Psoas muscle (tissue), 7 donors: ENCODE measurements at regions not wholly inside any gene's neighbourhood (a gene's known extent, or its start where the extent isn't known, plus 50 kb on each side); places are given as distances from the start of the nearest gene placed in this dataset.

ENCODE experiments used
- ATAC-seq, 4 donors: fragments of 200-7000 bp; cut with Tn5 transposase; one replicate each; pipeline ENCODE4 v1.9.1; 2020; ENCODE audit warnings: moderate library complexity in 3 of 4, mild to moderate bottlenecking in 2 of 4
- DNase-seq, 2 donors: peaks; one replicate each; pipeline ENCODE4 v3.0.0-alpha.2; 2020
- H3K27ac ChIP-seq: fragments of 200-600 bp; one replicate; pipeline ENCODE4 v1.8.0; 2022
- H3K27me3 ChIP-seq, 3 donors: fragments of 200-600 bp in 1 of 3; one replicate each; pipeline versions ENCODE4 v1.6.1 to v1.8.0; 2013 to 2022; ENCODE audit warnings: low read length in 2 of 3, mild to moderate bottlenecking in 2 of 3, moderate library complexity in 1 of 3; ENCODE audit not compliant: insufficient read depth in 3 of 3
- H3K36me3 ChIP-seq, 2 donors: fragments of 200-600 bp in 1 of 2; one replicate each; pipeline versions ENCODE4 v1.6.1 to v1.8.0; 2013 to 2022; ENCODE audit warnings: low read depth in 1 of 2, mild to moderate bottlenecking in 1 of 2, moderate library complexity in 1 of 2; ENCODE audit not compliant: insufficient read depth in 1 of 2
- H3K4me1 ChIP-seq: fragments of 200-600 bp; one replicate; pipeline ENCODE4 v1.8.0; 2022
- H3K4me3 ChIP-seq: fragments of 200-600 bp; one replicate; pipeline ENCODE4 v1.8.0; 2022; ENCODE audit warnings: mild to moderate bottlenecking
- H3K9me3 ChIP-seq: fragments of 200-600 bp; one replicate; pipeline ENCODE4 v1.8.0; 2022
- WGBS, 3 donors: extraction: QIAGEN DNeasy Blood & Tissue Kit; methylation state at CpG; one replicate each; pipeline versions ENCODE4 v1.1.6 to v1.1.7; 2013; 5-methylcytosine and 5-hydroxymethylcytosine counted together
- intact Hi-C, 2 donors: fragments of 100-400 bp; cut with DNase I; formaldehyde crosslinking; loops; one replicate each; pipeline versions ENCODE4 v1.11.0 to v1.14.2; 2022
- TF ChIP-seq, protein P1 (sequence below): fragments of 200-600 bp; IDR thresholded peaks from one replicate; pipeline ENCODE4 v1.8.0; 2022; ENCODE audit warnings: antibody characterized with exemption
- donor health status: healthy with polysubstance abuse.
- donor health status: DM: no; HTN: no; CAD: no; lungs with moderate emphysema.
- donor health status: Bipolar disorder and iron deficiency.
- donor health status: healthy.
- donor health status: DM: yes; HTN: yes; CAD: no.
- donor health status: DM: no; HTN: no; CAD: no.
- donor health status: DM: yes; HTN: yes; CAD: no.

DNA sequence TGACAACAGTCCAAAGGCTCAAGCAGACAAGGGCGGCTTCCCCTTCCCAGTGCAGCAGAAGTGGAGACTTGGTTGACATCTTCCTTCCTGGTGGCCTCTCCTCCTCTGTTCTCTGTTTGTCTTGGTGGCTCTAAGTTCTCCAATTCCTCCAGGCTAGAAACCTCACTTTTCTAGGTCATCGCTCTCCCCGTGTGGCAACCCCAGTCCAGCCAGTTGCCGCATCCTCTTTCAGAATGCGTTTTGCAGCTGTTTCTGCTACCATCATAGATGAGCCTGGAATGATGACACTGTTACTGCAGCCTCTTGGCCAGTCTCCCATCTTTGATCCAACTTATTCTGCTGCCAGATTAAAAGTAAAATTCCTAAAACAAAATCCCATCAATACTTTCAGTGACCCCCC lies 201.5 kb downstream of the TRIM29 start:
- TF ChIP-seq, protein P1, sequence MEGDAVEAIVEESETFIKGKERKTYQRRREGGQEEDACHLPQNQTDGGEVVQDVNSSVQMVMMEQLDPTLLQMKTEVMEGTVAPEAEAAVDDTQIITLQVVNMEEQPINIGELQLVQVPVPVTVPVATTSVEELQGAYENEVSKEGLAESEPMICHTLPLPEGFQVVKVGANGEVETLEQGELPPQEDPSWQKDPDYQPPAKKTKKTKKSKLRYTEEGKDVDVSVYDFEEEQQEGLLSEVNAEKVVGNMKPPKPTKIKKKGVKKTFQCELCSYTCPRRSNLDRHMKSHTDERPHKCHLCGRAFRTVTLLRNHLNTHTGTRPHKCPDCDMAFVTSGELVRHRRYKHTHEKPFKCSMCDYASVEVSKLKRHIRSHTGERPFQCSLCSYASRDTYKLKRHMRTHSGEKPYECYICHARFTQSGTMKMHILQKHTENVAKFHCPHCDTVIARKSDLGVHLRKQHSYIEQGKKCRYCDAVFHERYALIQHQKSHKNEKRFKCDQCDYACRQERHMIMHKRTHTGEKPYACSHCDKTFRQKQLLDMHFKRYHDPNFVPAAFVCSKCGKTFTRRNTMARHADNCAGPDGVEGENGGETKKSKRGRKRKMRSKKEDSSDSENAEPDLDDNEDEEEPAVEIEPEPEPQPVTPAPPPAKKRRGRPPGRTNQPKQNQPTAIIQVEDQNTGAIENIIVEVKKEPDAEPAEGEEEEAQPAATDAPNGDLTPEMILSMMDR, result no peak
- ATAC-seq, result no peak

DNA sequence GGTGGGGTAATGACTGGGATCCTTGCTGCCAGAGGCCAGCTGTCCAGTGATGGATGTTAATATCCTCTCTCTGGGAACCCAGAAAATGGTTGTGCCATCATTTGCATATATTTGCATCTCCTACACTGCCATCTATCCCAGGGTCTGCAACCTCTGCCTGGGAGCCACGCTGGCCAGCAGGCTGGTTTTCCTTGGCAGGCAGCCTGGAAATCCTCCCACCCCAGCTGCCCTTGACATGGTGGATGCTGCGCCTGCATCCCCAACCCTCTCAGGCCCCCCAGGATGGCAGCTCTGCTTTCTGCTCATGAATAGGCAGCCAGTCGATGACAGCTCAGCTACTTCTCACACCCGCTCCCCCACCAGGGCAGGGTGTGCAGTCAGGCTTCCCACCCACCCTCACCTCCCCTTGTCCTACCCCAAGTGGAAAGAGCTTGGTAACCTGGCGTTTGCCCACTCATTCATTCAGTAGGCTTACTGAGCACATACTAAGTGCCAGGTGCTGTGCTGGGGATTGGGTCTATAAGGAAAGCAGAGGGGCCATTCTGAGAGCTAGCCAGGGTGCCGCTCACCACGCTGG lies 202.5 kb downstream of the TRIM29 start:
- TF ChIP-seq, protein P1, result no peak
- ATAC-seq (no peak), DNase-seq (no peak)
- no peak overlapping the region for H3K4me3 ChIP-seq
- no peaks in the 10 kb centered on the region for H3K9me3 ChIP-seq
- H3K4me1 ChIP-seq, result no peaks in the 10 kb centered on the region
- no peak overlapping the region for H3K27ac ChIP-seq
- intact Hi-C loops, result no loop called here
- H3K36me3 ChIP-seq, result no peaks in the 10 kb centered on the region
- H3K27me3 ChIP-seq, result peaks cover 0 to 31% (median 7%) of the 10 kb centered on the region in 3 donors
- WGBS, 3 donors, result 72 to 74% (median 73%) methylated on average over 7 of the region's 7 CpGs

More for the DNA sequence above, 201.5 kb downstream of the TRIM29 start:
- no peak overlapping the region for H3K4me3 ChIP-seq
- H3K9me3 ChIP-seq, result no peaks in the 10 kb centered on the region
- no peaks in the 10 kb centered on the region for H3K36me3 ChIP-seq
- no peaks in the 10 kb centered on the region for H3K4me1 ChIP-seq
- 21 to 28% (median 28%) methylated on average over 5 of the region's 5 CpGs for WGBS, 3 donors
- no peak overlapping the region for H3K27ac ChIP-seq
- DNase-seq, result no peak
- intact Hi-C loops, result no loop called here
- H3K27me3 ChIP-seq, result peaks cover 0 to 22% (median 7%) of the 10 kb centered on the region in 3 donors

DNA sequence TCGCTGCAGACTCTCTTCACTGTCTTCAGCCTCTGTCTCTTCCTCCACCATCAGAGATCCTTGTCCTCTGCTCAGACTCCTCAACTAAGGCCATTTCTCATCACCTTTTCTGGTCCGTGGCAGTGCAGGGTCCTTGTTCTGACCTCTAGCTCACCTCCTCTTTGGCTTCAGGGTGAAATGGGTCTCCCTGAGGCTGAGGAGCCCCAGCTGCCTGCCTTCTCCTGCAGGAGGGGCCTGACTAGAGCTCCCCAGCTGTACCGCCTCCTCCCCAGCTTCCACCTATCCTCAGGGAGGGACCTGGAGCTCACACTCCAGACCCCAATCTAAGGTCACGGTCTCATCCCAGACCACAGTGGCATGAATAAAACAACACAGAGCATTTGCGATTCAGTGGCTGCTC lies 203.0 kb downstream of the TRIM29 start:
- H3K27me3 ChIP-seq, result peaks cover 2 to 36% (median 7%) of the 10 kb centered on the region in 3 donors

DNA sequence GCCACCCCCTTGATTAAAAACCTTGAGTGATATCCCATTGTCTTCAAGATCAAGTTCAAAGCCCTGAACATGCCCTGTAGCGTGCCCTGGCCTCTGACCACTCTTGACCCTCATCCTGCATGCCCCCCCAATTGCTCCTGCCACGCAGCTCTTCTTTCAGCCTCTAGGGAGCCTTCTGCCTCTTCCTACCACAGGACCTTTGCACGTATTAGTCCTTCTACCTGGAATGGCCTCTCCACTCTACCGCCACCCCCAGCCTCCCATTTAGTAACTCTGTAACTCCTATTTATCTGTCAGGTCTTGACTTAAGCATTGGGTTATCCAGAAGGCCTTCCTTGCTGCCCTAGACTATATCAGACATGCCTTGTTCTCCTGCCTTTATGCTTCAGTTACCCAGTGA lies 203.6 kb downstream of the TRIM29 start:
- no peaks in the 10 kb centered on the region for H3K4me1 ChIP-seq
- H3K9me3 ChIP-seq, result no peaks in the 10 kb centered on the region
- WGBS, 3 donors, result 89 to 96% (median 94%) methylated on average over 4 of the region's 4 CpGs
- intact Hi-C loops, result loop anchor here in 1 of 2 donors (1.0 kb wide), 1 partner anchor 259 kb away; no protein-coding TSS in a partner anchor
- ATAC-seq (no peak), DNase-seq (no peak)
- H3K36me3 ChIP-seq, result no peaks in the 10 kb centered on the region
- H3K27ac ChIP-seq, result no peak overlapping the region
- H3K27me3 ChIP-seq, result peaks cover 2 to 42% (median 5%) of the 10 kb centered on the region in 3 donors
- no peak overlapping the region for H3K4me3 ChIP-seq
- TF ChIP-seq, protein P1, result no peak

More for the DNA sequence above, 203.0 kb downstream of the TRIM29 start:
- WGBS, 3 donors, result 65 to 84% (median 82%) methylated on average over 5 of the region's 5 CpGs
- ATAC-seq, result no peak
- DNase-seq, result no peak
- intact Hi-C loops, result loop anchor here in 1 of 2 donors (1.0 kb wide), 1 partner anchor 260 kb away; no protein-coding TSS in a partner anchor
- TF ChIP-seq, protein P1, result no peak
- H3K9me3 ChIP-seq, result no peaks in the 10 kb centered on the region
- H3K4me3 ChIP-seq, result no peak overlapping the region
- no peak overlapping the region for H3K27ac ChIP-seq
- H3K4me1 ChIP-seq, result no peaks in the 10 kb centered on the region
- no peaks in the 10 kb centered on the region for H3K36me3 ChIP-seq

DNA sequence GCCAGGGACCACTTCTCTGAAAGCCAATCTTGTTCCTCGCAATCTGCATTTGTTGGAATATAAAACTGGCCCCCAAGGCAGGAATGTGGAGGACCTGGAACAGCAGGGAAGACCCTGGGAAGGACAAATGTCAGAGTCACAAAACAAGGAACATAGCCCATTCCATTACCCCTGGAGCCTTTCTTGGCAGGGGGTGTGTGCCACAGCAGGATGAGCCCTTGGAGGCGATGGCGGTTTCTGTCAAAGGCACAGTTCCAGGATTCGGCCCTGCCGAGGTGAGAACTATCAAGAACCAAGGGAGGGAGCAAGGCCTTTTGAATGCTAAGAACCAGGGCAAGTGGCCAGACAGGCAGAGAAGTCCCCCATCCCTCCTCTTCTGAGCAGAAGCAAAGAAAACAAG lies 204.3 kb downstream of the TRIM29 start:
- H3K9me3 ChIP-seq, result no peaks in the 10 kb centered on the region
- TF ChIP-seq, protein P1, result no peak
- no peaks in the 10 kb centered on the region for H3K4me1 ChIP-seq
- no peaks in the 10 kb centered on the region for H3K36me3 ChIP-seq
- H3K27ac ChIP-seq, result no peak overlapping the region
- H3K4me3 ChIP-seq, result no peak overlapping the region
- no peak for DNase-seq
- no peak for ATAC-seq
- peaks cover 2 to 37% (median 5%) of the 10 kb centered on the region in 3 donors for H3K27me3 ChIP-seq
- intact Hi-C loops, result no loop called here
- 44 to 50% (median 47%) methylated on average over 5 of the region's 5 CpGs for WGBS, 3 donors
